GM12865 (cell line): ENCODE measurements at regions not wholly inside any gene's neighbourhood (a gene's known extent, or its start where the extent isn't known, plus 50 kb on each side); places are given as distances from the start of the nearest gene placed in this dataset.

Experiments
- DNase-seq: peaks from one replicate; pipeline ENCODE4 v3.0.0; 2010; ENCODE audit warnings: low read depth
- H3K4me3 ChIP-seq: 2 replicates; pipeline ENCODE4 v1.5.1; 2011; ENCODE audit warnings: mild to moderate bottlenecking, low read depth, low read length, control low read depth
- CTCF ChIP-seq: IDR thresholded peaks from 2 replicates; pipeline ENCODE4 v1.5.1; 2011; ENCODE audit warnings: low read length, control low read depth, low read depth, inconsistent platforms; ENCODE audit not compliant: insufficient read depth; ENCODE audit errors: missing control alignments

GRCh38 chr2:122255924-122256323 is 500.5 kb downstream of the TSN start:
- no peak overlapping the region for H3K4me3 ChIP-seq
- no peak for DNase-seq
- no peak for TF ChIP-seq CTCF

GRCh38 chr2:122261911-122262310 is 506.5 kb downstream of the TSN start:
- no peak for TF ChIP-seq CTCF
- no peak for DNase-seq
- H3K4me3 ChIP-seq, result no peak overlapping the region

GRCh38 chr2:122263746-122264145 is 508.3 kb downstream of the TSN start:
- no peak for DNase-seq
- TF ChIP-seq CTCF, result no peak
- H3K4me3 ChIP-seq, result no peak overlapping the region

GRCh38 chr2:122266636-122267035 is 511.2 kb downstream of the TSN start:
- DNase-seq, result no peak
- no peak for TF ChIP-seq CTCF
- H3K4me3 ChIP-seq, result no peak overlapping the region

GRCh38 chr2:122267947-122268346 is 512.5 kb downstream of the TSN start:
- no peak for TF ChIP-seq CTCF
- no peak for DNase-seq
- no peak overlapping the region for H3K4me3 ChIP-seq

- DNase-seq, result no peak
- no peak for TF ChIP-seq CTCF
- H3K4me3 ChIP-seq, result no peak overlapping the region
These were observed 518.5 kb downstream of the TSN start for GRCh38 chr2:122273785-122274419.

GRCh38 chr2:122277956-122278355 is 522.5 kb downstream of the TSN start:
- no peak for TF ChIP-seq CTCF
- DNase-seq, result no peak
- H3K4me3 ChIP-seq, result no peak overlapping the region
